ENCODE measurements at regions not wholly inside any gene's neighbourhood (a gene's known extent, or its start where the extent isn't known, plus 50 kb on each side); places are given as distances from the start of the nearest gene placed in this dataset.
A peak's percentile ranks its signal among the peaks of the same experiment; 100 is the strongest.

DNA sequence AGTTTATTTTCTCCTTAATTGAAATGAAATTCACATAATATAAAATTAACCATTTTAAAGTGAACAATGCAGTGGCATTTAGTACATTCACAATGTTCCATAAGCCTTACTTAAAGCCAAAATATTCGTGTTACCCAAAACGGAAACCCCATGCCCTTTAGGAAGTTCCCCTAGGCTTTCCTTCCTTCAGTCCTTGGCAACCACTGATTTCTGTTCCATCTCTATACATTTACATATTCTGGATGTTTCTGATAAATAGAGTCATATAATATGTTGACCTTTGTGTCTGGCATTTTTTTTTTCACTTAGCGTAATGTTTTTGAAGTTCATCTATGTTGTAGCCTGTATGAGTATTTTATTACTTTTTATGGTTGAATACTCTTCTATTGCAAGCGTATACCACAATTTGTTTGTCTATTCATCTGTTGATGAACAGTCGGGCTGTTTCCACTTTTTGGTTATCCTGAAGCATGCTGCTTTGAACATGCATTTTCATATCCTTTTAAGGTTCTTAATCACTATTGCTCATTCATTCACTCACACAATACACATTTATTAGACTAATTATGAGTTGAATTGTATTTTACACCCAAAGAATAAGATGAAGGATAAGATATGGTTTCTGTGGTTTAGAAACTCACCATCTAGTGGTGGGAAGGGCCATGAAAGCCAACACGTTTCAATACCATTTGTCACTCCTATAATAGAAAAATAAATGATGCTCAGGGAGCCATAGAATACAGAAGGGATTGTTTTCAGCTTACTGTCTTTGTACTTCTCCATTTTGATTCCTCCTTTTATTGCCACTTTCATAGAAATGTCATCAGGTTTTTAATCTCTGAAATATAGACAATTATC lies 408.2 kb upstream of the CBLB start:
- TF ChIP-seq, protein P1, sequence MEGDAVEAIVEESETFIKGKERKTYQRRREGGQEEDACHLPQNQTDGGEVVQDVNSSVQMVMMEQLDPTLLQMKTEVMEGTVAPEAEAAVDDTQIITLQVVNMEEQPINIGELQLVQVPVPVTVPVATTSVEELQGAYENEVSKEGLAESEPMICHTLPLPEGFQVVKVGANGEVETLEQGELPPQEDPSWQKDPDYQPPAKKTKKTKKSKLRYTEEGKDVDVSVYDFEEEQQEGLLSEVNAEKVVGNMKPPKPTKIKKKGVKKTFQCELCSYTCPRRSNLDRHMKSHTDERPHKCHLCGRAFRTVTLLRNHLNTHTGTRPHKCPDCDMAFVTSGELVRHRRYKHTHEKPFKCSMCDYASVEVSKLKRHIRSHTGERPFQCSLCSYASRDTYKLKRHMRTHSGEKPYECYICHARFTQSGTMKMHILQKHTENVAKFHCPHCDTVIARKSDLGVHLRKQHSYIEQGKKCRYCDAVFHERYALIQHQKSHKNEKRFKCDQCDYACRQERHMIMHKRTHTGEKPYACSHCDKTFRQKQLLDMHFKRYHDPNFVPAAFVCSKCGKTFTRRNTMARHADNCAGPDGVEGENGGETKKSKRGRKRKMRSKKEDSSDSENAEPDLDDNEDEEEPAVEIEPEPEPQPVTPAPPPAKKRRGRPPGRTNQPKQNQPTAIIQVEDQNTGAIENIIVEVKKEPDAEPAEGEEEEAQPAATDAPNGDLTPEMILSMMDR (conservative IDR thresholded peaks at IDR 0.05; ENCODE audit: low read depth, low read length), result no peak
- DNase-seq (ENCODE audit: low read depth), result no peak
- H3K4me3 ChIP-seq (ENCODE audit: low read depth, low read length), result no peak overlapping the region

DNA sequence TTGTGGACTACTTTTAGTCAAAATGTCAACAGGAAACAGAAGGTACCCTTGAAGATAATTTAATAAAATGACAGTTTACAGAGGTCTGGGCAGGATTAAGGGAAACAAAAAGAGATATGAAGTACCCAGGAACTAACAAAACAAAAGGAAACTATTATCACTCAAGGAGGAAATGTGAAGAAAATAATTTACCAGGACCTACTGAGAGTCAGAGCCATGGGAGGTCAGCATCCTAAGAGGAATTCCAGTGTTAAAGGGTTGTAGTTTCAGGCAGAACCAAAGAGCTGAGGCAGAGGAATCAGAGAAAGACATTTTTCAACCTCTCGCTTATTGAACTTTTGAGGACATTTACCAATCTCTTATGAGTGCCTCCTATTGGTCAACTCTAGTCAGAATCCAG lies 408.9 kb upstream of the CBLB start:
- no peak overlapping the region for H3K4me3 ChIP-seq (ENCODE audit: low read depth, low read length)
- TF ChIP-seq, protein P1 (conservative IDR thresholded peaks at IDR 0.05; ENCODE audit: low read depth, low read length), result no peak
- DNase-seq (ENCODE audit: low read depth), result peak; percentile 81

DNA sequence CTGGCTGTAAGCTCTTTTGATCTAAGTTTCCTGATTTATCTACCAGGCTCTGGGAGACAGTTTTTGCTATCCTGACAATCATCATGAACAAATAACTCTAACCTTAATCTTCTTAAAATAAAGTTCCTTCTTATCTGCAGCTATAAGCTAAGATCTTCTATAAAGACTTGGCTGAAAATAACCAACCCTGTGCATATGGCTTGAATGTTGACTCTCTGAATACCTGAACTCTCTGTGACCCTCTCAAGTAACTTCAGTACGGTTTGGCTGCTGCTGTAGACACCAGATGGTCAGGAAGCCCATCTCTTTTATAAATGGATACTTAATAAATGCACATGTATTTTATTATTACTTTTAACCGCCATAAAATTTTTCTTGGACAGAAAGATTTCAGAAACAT lies 412.4 kb upstream of the CBLB start:
- no peak for DNase-seq (ENCODE audit: low read depth)
- H3K4me3 ChIP-seq (ENCODE audit: low read depth, low read length), result no peak overlapping the region
- TF ChIP-seq, protein P1 (conservative IDR thresholded peaks at IDR 0.05; ENCODE audit: low read depth, low read length), result no peak

DNA sequence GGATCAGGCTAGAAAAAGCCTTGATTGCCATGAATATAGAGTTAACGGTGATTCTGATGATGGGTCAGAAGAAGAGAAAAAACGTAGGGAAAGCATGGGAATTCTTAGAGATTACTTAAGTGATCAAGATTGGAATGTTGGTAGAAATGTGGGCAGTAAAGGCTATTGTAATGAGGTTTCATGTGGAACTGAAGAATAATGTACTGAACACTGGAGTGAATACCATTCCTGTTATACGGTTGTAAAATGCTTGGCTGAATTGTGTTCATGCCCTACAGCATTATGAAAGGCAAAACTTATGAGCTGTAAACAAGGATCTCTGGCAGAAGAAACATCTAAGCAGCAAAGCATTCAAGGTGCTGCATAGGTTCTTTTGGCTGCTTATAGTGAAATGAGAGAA lies 414.1 kb upstream of the CBLB start:
- H3K4me3 ChIP-seq (ENCODE audit: low read depth, low read length), result no peak overlapping the region
- peak; percentile 46 for DNase-seq (ENCODE audit: low read depth)
- TF ChIP-seq, protein P1 (conservative IDR thresholded peaks at IDR 0.05; ENCODE audit: low read depth, low read length), result no peak

DNA sequence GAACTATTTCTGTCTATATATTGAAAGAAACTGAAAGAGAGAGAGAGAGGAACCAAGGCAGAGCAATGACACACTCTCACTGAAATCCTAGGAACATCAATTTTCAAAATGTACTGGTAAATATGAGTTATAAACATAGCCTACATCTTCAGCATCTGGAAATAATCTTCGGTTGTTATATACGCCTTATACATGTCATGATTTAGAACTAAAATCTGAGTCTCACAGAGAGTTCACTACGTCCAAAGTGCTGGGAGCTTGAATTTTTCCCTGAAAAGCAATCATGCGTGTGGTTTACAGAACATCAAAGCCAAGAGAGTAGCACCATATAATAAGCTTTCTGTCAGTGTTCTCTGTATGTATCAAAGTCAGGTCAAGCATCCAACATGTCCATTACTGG lies 420.0 kb upstream of the CBLB start:
- no peak for DNase-seq (ENCODE audit: low read depth)
- TF ChIP-seq, protein P1 (conservative IDR thresholded peaks at IDR 0.05; ENCODE audit: low read depth, low read length), result no peak
- H3K4me3 ChIP-seq (ENCODE audit: low read depth, low read length), result no peak overlapping the region

DNA sequence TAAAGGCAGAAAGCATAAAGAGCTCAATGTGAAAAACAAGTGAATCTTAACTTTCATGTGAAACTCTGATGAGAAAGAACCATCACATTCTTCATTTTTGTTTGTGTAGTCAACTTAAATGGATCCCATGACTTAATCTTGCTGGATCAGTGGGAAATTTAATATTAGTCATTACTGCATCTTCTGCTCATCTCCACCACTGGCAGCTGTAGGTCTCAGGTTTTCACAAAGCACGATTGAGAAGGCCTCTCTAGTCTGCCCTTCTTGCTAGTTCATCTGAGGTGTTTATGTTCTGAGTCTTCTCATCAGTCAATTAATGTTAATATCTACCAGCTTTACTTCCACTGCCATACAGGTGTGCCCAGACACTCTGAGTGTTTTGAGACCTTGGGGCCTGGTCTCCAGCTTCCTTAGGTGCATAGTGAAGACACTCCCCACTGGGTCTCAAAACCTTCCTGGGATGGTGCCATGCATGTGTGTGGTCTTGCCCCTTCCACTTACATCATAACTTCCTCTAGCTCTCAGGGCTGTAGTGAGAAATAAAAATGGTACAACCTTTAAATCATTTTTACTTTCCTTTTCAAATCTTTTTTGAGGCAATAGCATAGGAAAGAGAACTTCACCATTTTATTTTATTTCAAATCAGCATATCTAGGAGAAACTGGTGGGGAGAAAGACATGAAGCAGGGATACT lies 421.6 kb upstream of the CBLB start:
- H3K4me3 ChIP-seq (ENCODE audit: low read depth, low read length), result no peak overlapping the region
- TF ChIP-seq, protein P1 (conservative IDR thresholded peaks at IDR 0.05; ENCODE audit: low read depth, low read length), result no peak
- no peak for DNase-seq (ENCODE audit: low read depth)
